T47D (cell line): ENCODE measurements at regions not wholly inside any gene's neighbourhood (a gene's known extent, or its start where the extent isn't known, plus 50 kb on each side); places are given as distances from the start of the nearest gene placed in this dataset.
A peak's percentile ranks its signal among the peaks of the same experiment; 100 is the strongest.
"Not testable (repeated sequence)": the region's sequence is repeated elsewhere in the genome, so short reads cannot be mapped to it uniquely, and the experiment has no call there.

Source experiments
- DNase-seq, 2 experiments: peaks; one replicate each; pipeline versions ENCODE4 v3.0.0 to v3.0.0-alpha.2; 2011 to 2012; ENCODE audit warnings: low read depth in 1 of 2, low spot score in 1 of 2
- JUND ChIP-seq: IDR thresholded peaks from 2 replicates; pipeline ENCODE4 v1.6.1; 2012; ENCODE audit warnings: low read depth
- in situ Hi-C: cut with HindIII; loops from 2 replicates; pipeline ENCODE4 v1.10.0; 2016; ENCODE audit warnings: low sequenced_read_pairs, low pct_unique_long_range_greater_than_20kb

- in situ Hi-C loops: no loop called here
- no peak for TF ChIP-seq JUND
- no peak for DNase-seq
Observed at GRCh38 chr17:68097161-68097805, 61.7 kb downstream of the KPNA2 start.

GRCh38 chr17:68099341-68099753 lies 63.8 kb downstream of the KPNA2 start:
- DNase-seq, in situ Hi-C loops: not testable (repeated sequence)

- TF ChIP-seq JUND: no peak
- no peak for DNase-seq
- in situ Hi-C loops: no loop called here
Observed at GRCh38 chr17:68100000-68100641, 64.6 kb downstream of the KPNA2 start.

GRCh38 chr17:68101075-68101986 lies 65.8 kb downstream of the KPNA2 start:
- DNase-seq: peak; percentile 98

GRCh38 chr17:68101987-68102314 lies 66.4 kb downstream of the KPNA2 start:
- DNase-seq: no peak
- TF ChIP-seq JUND: no peak
- in situ Hi-C loops: no loop called here

More at GRCh38 chr17:68101075-68101986, 65.8 kb downstream of the KPNA2 start:
- no peak for TF ChIP-seq JUND
- in situ Hi-C loops: no loop called here

- in situ Hi-C loops: no loop called here
- peak; percentile 35 to 45 for DNase-seq
- no peak for TF ChIP-seq JUND
Observed at GRCh38 chr17:68102318-68102758, 66.8 kb downstream of the KPNA2 start.

- no peak for DNase-seq
- in situ Hi-C loops: no loop called here
- TF ChIP-seq JUND: no peak
Observed at GRCh38 chr17:68103148-68103547, 67.6 kb downstream of the KPNA2 start.

- no peak for DNase-seq
- no peak for TF ChIP-seq JUND
- in situ Hi-C loops: no loop called here
Observed at GRCh38 chr17:68106085-68106484, 70.5 kb downstream of the KPNA2 start.

- DNase-seq: no peak
- no peak for TF ChIP-seq JUND
- in situ Hi-C loops: no loop called here
Observed at GRCh38 chr17:68107373-68107772, 71.8 kb downstream of the KPNA2 start.

- DNase-seq: no peak
- no peak for TF ChIP-seq JUND
- in situ Hi-C loops: no loop called here
Observed at GRCh38 chr17:68108313-68109000, 72.9 kb downstream of the KPNA2 start.

GRCh38 chr17:68109404-68109803 lies 73.9 kb downstream of the KPNA2 start:
- in situ Hi-C loops, DNase-seq: not testable (repeated sequence)

- DNase-seq, in situ Hi-C loops: not testable (repeated sequence)
Observed at GRCh38 chr17:68116211-68116610, 80.7 kb downstream of the KPNA2 start.
